ENCODE measurements at regions not wholly inside any gene's neighbourhood (a gene's known extent, or its start where the extent isn't known, plus 50 kb on each side); places are given as distances from the start of the nearest gene placed in this dataset.
"Not testable (repeated sequence)": the region's sequence is repeated elsewhere in the genome, so short reads cannot be mapped to it uniquely, and the experiment has no call there.

- TF ChIP-seq CTCF (conservative IDR thresholded peaks at IDR 0.05; ENCODE audit: low read depth in 2 of 2) (no peak), STAT1 (IDR thresholded peaks at IDR 0.05; ENCODE audit: unreplicated experiment) (no peak)
Observed at GRCh38 chr10:108608860-108609259, 1314.5 kb downstream of the XPNPEP1 start (continued).

- H3K27me3 ChIP-seq (ENCODE audit: insufficient read depth), result peaks cover 61% of the 10 kb centered on the region
- Mint-ChIP-seq H3K36me3 (ENCODE audit: low read depth) (no peaks in the 10 kb centered on the region), H3K27me3 (ENCODE audit: insufficient read depth, low read depth, poor library complexity) (peaks cover 56% of the 10 kb centered on the region), H3K4me1 (peaks cover 23% of the 10 kb centered on the region), H3K4me3 (no peak overlapping the region), H3K27ac (no peak overlapping the region), H3K9me3 (no peaks in the 10 kb centered on the region)
- no peak for ATAC-seq
- H3F3A ChIP-seq (replicated peaks; ENCODE audit: low read depth), result no peaks in the 10 kb centered on the region
- no peak overlapping the region for H3K4me2 ChIP-seq
- no peak overlapping the region for H2AFZ ChIP-seq
- H3K9me2 ChIP-seq (ENCODE audit: insufficient read depth), result 0 out of 2 replicates have a peak, but pooled peaks cover 6% of the 10 kb centered on the region
- no peaks in the 10 kb centered on the region for H3K79me2 ChIP-seq (replicated peaks; ENCODE audit: insufficient read depth)
- H3K27ac ChIP-seq (ENCODE audit: low read depth), result no peak overlapping the region
- no peaks in the 10 kb centered on the region for H3K36me3 ChIP-seq (ENCODE audit: insufficient read depth)
- no peaks in the 10 kb centered on the region for H4K20me1 ChIP-seq (replicated peaks; ENCODE audit: insufficient read depth)
- peaks cover 20% of the 10 kb centered on the region for H3K4me1 ChIP-seq (ENCODE audit: insufficient read depth)
- H3K4me3 ChIP-seq, result no peak overlapping the region
- DNase-seq (ENCODE audit: low spot score), result no peak
- TF ChIP-seq ZNF462 (CRISPR knock-in tag; IDR thresholded peaks at IDR 0.05) (no peak), STAT1 (IDR thresholded peaks at IDR 0.05; ENCODE audit: unreplicated experiment) (no peak), POLR2AphosphoS5 (IDR thresholded peaks at IDR 0.05; ENCODE audit: low read depth) (no peak), EZH2 (IDR thresholded peaks at IDR 0.05; ENCODE audit: low read depth, unreplicated experiment) (no peak), NANOG (IDR thresholded peaks at IDR 0.05; ENCODE audit: borderline replicate concordance) (no peak), ZNF331 (CRISPR knock-in tag; IDR thresholded peaks at IDR 0.05; ENCODE audit: low read depth) (no peak), CTCF (conservative IDR thresholded peaks at IDR 0.05; ENCODE audit: low read depth in 2 of 2) (no peak)
Observed at GRCh38 chr10:108601851-108602250, 1321.5 kb downstream of the XPNPEP1 start.

- not testable (repeated sequence) for H3K79me2 ChIP-seq (replicated peaks; ENCODE audit: insufficient read depth); H3K9me3 Mint-ChIP-seq; H3F3A ChIP-seq (replicated peaks; ENCODE audit: low read depth); H2AFZ ChIP-seq; H3K36me3 Mint-ChIP-seq (ENCODE audit: low read depth); H3K4me3 ChIP-seq; H4K20me1 ChIP-seq (replicated peaks; ENCODE audit: insufficient read depth); H3K27ac Mint-ChIP-seq; H3K4me3 Mint-ChIP-seq; ATAC-seq; H3K9me2 ChIP-seq (ENCODE audit: insufficient read depth); H3K27ac ChIP-seq (ENCODE audit: low read depth); H3K4me2 ChIP-seq; DNase-seq (ENCODE audit: low spot score); H3K36me3 ChIP-seq (ENCODE audit: insufficient read depth)
- peaks cover 66% of the 10 kb centered on the region for H3K27me3 Mint-ChIP-seq (ENCODE audit: insufficient read depth, low read depth, poor library complexity)
- H3K4me1 Mint-ChIP-seq, result peaks cover 23% of the 10 kb centered on the region
- H3K4me1 ChIP-seq (ENCODE audit: insufficient read depth), result peaks cover 20% of the 10 kb centered on the region
- peaks cover 74% of the 10 kb centered on the region for H3K27me3 ChIP-seq (ENCODE audit: insufficient read depth)
Observed at GRCh38 chr10:108600511-108600910, 1322.8 kb downstream of the XPNPEP1 start.

Measured in GM23338 (cell line).